ENCODE measurements at regions not wholly inside any gene's neighbourhood (a gene's known extent, or its start where the extent isn't known, plus 50 kb on each side); places are given as distances from the start of the nearest gene placed in this dataset.

DNA sequence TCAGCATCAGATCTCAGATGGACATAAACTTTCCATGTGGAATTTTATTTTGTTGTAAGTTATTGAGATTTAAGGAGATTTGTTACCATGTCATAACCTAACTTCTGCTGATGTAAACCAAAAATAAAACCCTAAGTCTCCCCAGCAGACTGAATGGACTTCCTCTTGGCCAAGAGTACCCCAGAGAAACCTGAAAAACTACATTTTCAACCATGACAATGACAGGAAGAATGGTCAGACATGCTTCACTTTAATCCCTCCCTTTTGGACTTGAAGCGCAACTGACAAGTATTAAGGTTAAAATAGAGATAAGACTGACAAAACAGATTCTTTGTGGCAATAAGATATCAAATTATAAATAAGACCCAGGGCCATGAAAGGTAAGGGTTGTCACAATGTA lies 579.7 kb upstream of the RAG2 start (continued):
- TF ChIP-seq EGR1 (IDR thresholded peaks at IDR 0.05; ENCODE audit: low read depth): no peak
- TF ChIP-seq SIN3A (IDR thresholded peaks at IDR 0.05; ENCODE audit: low read depth): no peak
- TF ChIP-seq CEBPB (IDR thresholded peaks at IDR 0.05; ENCODE audit: low read depth): no peak
- no peak for TF ChIP-seq JUND (IDR thresholded peaks at IDR 0.05)
- TF ChIP-seq, protein P1, sequence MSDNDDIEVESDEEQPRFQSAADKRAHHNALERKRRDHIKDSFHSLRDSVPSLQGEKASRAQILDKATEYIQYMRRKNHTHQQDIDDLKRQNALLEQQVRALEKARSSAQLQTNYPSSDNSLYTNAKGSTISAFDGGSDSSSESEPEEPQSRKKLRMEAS (IDR thresholded peaks at IDR 0.05): no peak
- TF ChIP-seq RAD21 (IDR thresholded peaks at IDR 0.05; ENCODE audit: low read depth): no peak
- TF ChIP-seq EZH2 (IDR thresholded peaks at IDR 0.05): no peak

- TF ChIP-seq ATF3 (IDR thresholded peaks at IDR 0.05): no peak
- TF ChIP-seq, protein P1 (IDR thresholded peaks at IDR 0.05): no peak
- TF ChIP-seq, protein P2, sequence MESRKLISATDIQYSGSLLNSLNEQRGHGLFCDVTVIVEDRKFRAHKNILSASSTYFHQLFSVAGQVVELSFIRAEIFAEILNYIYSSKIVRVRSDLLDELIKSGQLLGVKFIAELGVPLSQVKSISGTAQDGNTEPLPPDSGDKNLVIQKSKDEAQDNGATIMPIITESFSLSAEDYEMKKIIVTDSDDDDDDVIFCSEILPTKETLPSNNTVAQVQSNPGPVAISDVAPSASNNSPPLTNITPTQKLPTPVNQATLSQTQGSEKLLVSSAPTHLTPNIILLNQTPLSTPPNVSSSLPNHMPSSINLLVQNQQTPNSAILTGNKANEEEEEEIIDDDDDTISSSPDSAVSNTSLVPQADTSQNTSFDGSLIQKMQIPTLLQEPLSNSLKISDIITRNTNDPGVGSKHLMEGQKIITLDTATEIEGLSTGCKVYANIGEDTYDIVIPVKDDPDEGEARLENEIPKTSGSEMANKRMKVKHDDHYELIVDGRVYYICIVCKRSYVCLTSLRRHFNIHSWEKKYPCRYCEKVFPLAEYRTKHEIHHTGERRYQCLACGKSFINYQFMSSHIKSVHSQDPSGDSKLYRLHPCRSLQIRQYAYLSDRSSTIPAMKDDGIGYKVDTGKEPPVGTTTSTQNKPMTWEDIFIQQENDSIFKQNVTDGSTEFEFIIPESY (IDR thresholded peaks at IDR 0.05; ENCODE audit: extremely low read depth, insufficient replicate concordance, low read length): no peak
- no peak for TF ChIP-seq CBX3 (IDR thresholded peaks at IDR 0.05; ENCODE audit: low read depth)
- TF ChIP-seq EGR1 (IDR thresholded peaks at IDR 0.05; ENCODE audit: low read depth): no peak
- TF ChIP-seq POLR2AphosphoS5 (IDR thresholded peaks at IDR 0.05; ENCODE audit: low read depth, low read length): no peak
- no peak for TF ChIP-seq SP1 (IDR thresholded peaks at IDR 0.05; ENCODE audit: low read depth)
- no peak for TF ChIP-seq ZFX (IDR thresholded peaks at IDR 0.05)
- no peak for TF ChIP-seq ZNF274 (IDR thresholded peaks at IDR 0.05; ENCODE audit: low read depth, low read length)
- TF ChIP-seq SIN3A (IDR thresholded peaks at IDR 0.05; ENCODE audit: low read depth): no peak
- no peak for TF ChIP-seq TCF7L2 (IDR thresholded peaks at IDR 0.05; ENCODE audit: borderline replicate concordance, extremely low read depth, insufficient read depth, insufficient read length)
- TF ChIP-seq SRF (IDR thresholded peaks at IDR 0.05; ENCODE audit: low read depth): no peak
- no peaks in the 10 kb centered on the region for H3K79me2 ChIP-seq (ENCODE audit: insufficient read depth, low read length)
- no peak overlapping the region for H3K4me2 ChIP-seq (ENCODE audit: low read length)
- no peak for DNase-seq (ENCODE audit: low read depth, low spot score)
- H4K20me1 ChIP-seq (ENCODE audit: insufficient read depth): no peaks in the 10 kb centered on the region
- H3K4me1 ChIP-seq (ENCODE audit: control insufficient read depth in 1 of 2, insufficient read depth in 2 of 2, low read length in 2 of 2): no peaks in the 10 kb centered on the region
- H3K9ac ChIP-seq (ENCODE audit: low read length): no peak overlapping the region
- no peaks in the 10 kb centered on the region for H3K36me3 ChIP-seq (ENCODE audit: control insufficient read depth in 1 of 2, insufficient read depth in 2 of 2, low read length in 2 of 2)
- H3K27me3 ChIP-seq (ENCODE audit: insufficient read depth, low read length): no peaks in the 10 kb centered on the region
- ChIA-PET POLR2A (no interaction called here), RAD21 (ENCODE audit: low non-redundant PET in 1 of 2, low total read pairs in 2 of 2, uncharacterized antibody in 2 of 2, unreplicated experiment in 2 of 2) (no interaction called here), CTCF (no interaction called here)
- H3K9me3 ChIP-seq (ENCODE audit: control insufficient read depth in 1 of 2, insufficient read depth in 1 of 2, low read depth in 1 of 2, low read length in 2 of 2): no peaks in the 10 kb centered on the region; a peak in 2 of 4 replicates
- intact Hi-C loops (cut with micrococcal nuclease): no loop called here
- H3K4me3 ChIP-seq (replicated peaks in 1 of 2; ENCODE audit: low read depth in 1 of 2, low read length in 2 of 2): no peak overlapping the region
- H3K27ac ChIP-seq (ENCODE audit: low read depth, low read length): no peak overlapping the region
- H3K9me2 ChIP-seq (ENCODE audit: insufficient read depth): no peaks in the 10 kb centered on the region
- BruUV-seq (replicated peaks): no TSS peak
- no peak overlapping the region for H2AFZ ChIP-seq (ENCODE audit: low read depth, low read length, poor library complexity, severe bottlenecking)
- no peak for ATAC-seq
Measured at GRCh38 chr11:37171451-37171850, 573.4 kb upstream of the RAG2 start.
